Activated T-cell treated with anti-CD3 and anti-CD28 coated beads for 4 hours (primary cell): ENCODE measurements at regions not wholly inside any gene's neighbourhood (a gene's known extent, or its start where the extent isn't known, plus 50 kb on each side); places are given as distances from the start of the nearest gene placed in this dataset.
"Not testable (repeated sequence)": the region's sequence is repeated elsewhere in the genome, so short reads cannot be mapped to it uniquely, and the experiment has no call there.

Source experiments
- DNase-seq: peaks from one replicate; pipeline ENCODE4 v3.0.0-alpha.2; 2020

- DNase-seq: no peak
Measured at GRCh38 chr11:109945626-109946321, 147.4 kb upstream of the ZC3H12C start.

- peak; percentile 16 for DNase-seq
Measured at GRCh38 chr11:109946322-109946846, 146.8 kb upstream of the ZC3H12C start.

GRCh38 chr11:109954534-109954933 lies 138.7 kb upstream of the ZC3H12C start:
- no peak for DNase-seq

GRCh38 chr11:109956124-109956793 lies 136.9 kb upstream of the ZC3H12C start:
- no peak for DNase-seq

GRCh38 chr11:109957000-109957399 lies 136.2 kb upstream of the ZC3H12C start:
- no peak for DNase-seq

- DNase-seq: no peak
Measured at GRCh38 chr11:109957601-109958000, 135.6 kb upstream of the ZC3H12C start.

- DNase-seq: no peak
Measured at GRCh38 chr11:109958131-109958820, 134.9 kb upstream of the ZC3H12C start.

GRCh38 chr11:109958821-109959166 lies 134.4 kb upstream of the ZC3H12C start:
- no peak for DNase-seq

GRCh38 chr11:109960831-109961230 lies 132.4 kb upstream of the ZC3H12C start:
- DNase-seq: no peak

GRCh38 chr11:109961261-109961660 lies 131.9 kb upstream of the ZC3H12C start:
- no peak for DNase-seq

- no peak for DNase-seq
Measured at GRCh38 chr11:109963101-109963500, 130.1 kb upstream of the ZC3H12C start.

GRCh38 chr11:109964487-109964886 lies 128.7 kb upstream of the ZC3H12C start:
- DNase-seq: no peak

GRCh38 chr11:109965445-109965844 lies 127.7 kb upstream of the ZC3H12C start:
- not testable (repeated sequence) for DNase-seq

GRCh38 chr11:109965926-109966325 lies 127.3 kb upstream of the ZC3H12C start:
- not testable (repeated sequence) for DNase-seq

GRCh38 chr11:109967136-109967535 lies 126.1 kb upstream of the ZC3H12C start:
- not testable (repeated sequence) for DNase-seq

- DNase-seq: no peak
Measured at GRCh38 chr11:109968299-109968698, 124.9 kb upstream of the ZC3H12C start.

- no peak for DNase-seq
Measured at GRCh38 chr11:109968781-109969180, 124.4 kb upstream of the ZC3H12C start.

- DNase-seq: no peak
Measured at GRCh38 chr11:109970516-109971183, 122.5 kb upstream of the ZC3H12C start.

- DNase-seq: no peak
Measured at GRCh38 chr11:109971184-109971523, 122.0 kb upstream of the ZC3H12C start.

GRCh38 chr11:109972181-109972715 lies 120.9 kb upstream of the ZC3H12C start:
- DNase-seq: no peak

- DNase-seq: no peak
Measured at GRCh38 chr11:109972939-109973338, 120.3 kb upstream of the ZC3H12C start.

GRCh38 chr11:109973486-109973885 lies 119.7 kb upstream of the ZC3H12C start:
- DNase-seq: no peak

GRCh38 chr11:109974523-109974922 lies 118.7 kb upstream of the ZC3H12C start:
- DNase-seq: no peak
